PC-3 (cell line): ENCODE measurements at regions not wholly inside any gene's neighbourhood (a gene's known extent, or its start where the extent isn't known, plus 50 kb on each side); places are given as distances from the start of the nearest gene placed in this dataset.

Source experiments
- ATAC-seq: fragments of 200-7000 bp; cut with Tn5 transposase; 2 replicates; pipeline ENCODE4 v1.9.1; 2020; ENCODE audit warnings: mild to moderate bottlenecking, moderate library complexity
- BruUV-seq: library from RNA; stranded (reverse); fragments of 400-500 nt; replicated peaks from 2 replicates; lab custom pipeline; 2021; lab: Mats Ljungman, UMichigan
- CTCF ChIA-PET: fragments of 300-600 bp; sonication (Branson Sonifier 250); formaldehyde crosslinking; loops from one replicate; lab custom pipeline; 2022; ENCODE audit warnings: antibody characterized with exemption; lab: Charles Lee
- POLR2A ChIA-PET: fragments of 300-600 bp; sonication (Branson Sonifier 250); formaldehyde crosslinking; loops from one replicate; lab custom pipeline; 2022; ENCODE audit warnings: antibody characterized with exemption; ENCODE audit not compliant: unreplicated experiment; lab: Charles Lee
- DNase-seq: peaks from one replicate; pipeline ENCODE4 v3.0.0-alpha.2; 2015
- H2AFZ ChIP-seq: fragments of 300-600 bp; sonication (generic); 2 replicates; pipeline ENCODE4 v1.6.0; 2016; ENCODE audit warnings: antibody characterized with exemption, low read length
- H3F3A ChIP-seq: fragments of 300-600 bp; sonication (generic); one replicate; pipeline ENCODE4 v1.6.0; 2017; ENCODE audit warnings: antibody characterized with exemption, low read length, control low read depth, mild to moderate bottlenecking; ENCODE audit not compliant: unreplicated experiment
- H3K27ac ChIP-seq: fragments of 300-600 bp; sonication (generic); 2 replicates; pipeline ENCODE4 v1.5.1; 2016; ENCODE audit warnings: mild to moderate bottlenecking, low read length
- H3K27me3 ChIP-seq: fragments of 300-600 bp; sonication (generic); 2 replicates; pipeline ENCODE4 v1.6.1; 2016; ENCODE audit warnings: low read length, mixed read lengths
- H3K36me3 ChIP-seq: fragments of 300-600 bp; sonication (generic); 2 replicates; pipeline ENCODE4 v1.6.1; 2016; ENCODE audit warnings: low read depth, mixed run types, low read length, mixed read lengths
- H3K4me1 ChIP-seq: fragments of 300-600 bp; sonication (generic); 2 replicates; pipeline ENCODE4 v1.5.1; 2016; ENCODE audit warnings: low read length; ENCODE audit not compliant: insufficient read depth
- H3K4me2 ChIP-seq: fragments of 300-600 bp; sonication (generic); 2 replicates; pipeline ENCODE4 v1.6.0; 2016; ENCODE audit warnings: low read length
- H3K4me3 ChIP-seq: fragments of 300-600 bp; sonication (generic); 2 replicates; pipeline ENCODE4 v1.5.1; 2016; ENCODE audit warnings: mild to moderate bottlenecking, low read length, mixed read lengths
- H3K79me2 ChIP-seq: fragments of 300-600 bp; sonication (generic); 2 replicates; pipeline ENCODE4 v1.6.1; 2017; ENCODE audit warnings: low read length, mixed read lengths
- H3K9ac ChIP-seq: fragments of 300-600 bp; sonication (generic); 2 replicates; pipeline ENCODE4 v1.6.0; 2016; ENCODE audit warnings: mild to moderate bottlenecking, low read length
- H3K9me2 ChIP-seq: fragments of 300-600 bp; sonication (generic); replicated peaks from 2 replicates; pipeline ENCODE4 v1.6.1; 2016; ENCODE audit warnings: mixed run types, low read length, mixed read lengths
- H3K9me3 ChIP-seq: fragments of 300-600 bp; sonication (generic); 2 replicates; pipeline ENCODE4 v1.6.1; 2016; ENCODE audit warnings: low read length, mixed read lengths
- H4K20me1 ChIP-seq: fragments of 300-600 bp; sonication (generic); 2 replicates; pipeline ENCODE4 v1.6.1; 2016; ENCODE audit warnings: low read length, mixed read lengths
- CTCF ChIP-seq: fragments of 300-600 bp; sonication (generic); conservative IDR thresholded peaks from 2 replicates; pipeline ENCODE4 v1.5.1; 2017; ENCODE audit warnings: antibody characterized with exemption, low read depth, mild to moderate bottlenecking, low read length
- EZH2 ChIP-seq: fragments of 300-600 bp; sonication (generic); IDR thresholded peaks from one replicate; pipeline ENCODE4 v1.6.1; 2017; ENCODE audit warnings: antibody characterized with exemption, mild to moderate bottlenecking, low read length; ENCODE audit not compliant: unreplicated experiment
- EZH2phosphoT487 ChIP-seq: fragments of 300-600 bp; sonication (generic); IDR thresholded peaks from 2 replicates; pipeline ENCODE4 v1.6.1; 2018; ENCODE audit warnings: mild to moderate bottlenecking, antibody characterized with exemption, low read length, borderline replicate concordance
- intact Hi-C: fragments of 100-400 bp; cut with micrococcal nuclease; formaldehyde crosslinking; loops from 2 replicates; pipeline ENCODE4 v1.9.0; 2023

GRCh38 chr1:242651817-242652216 lies 127.3 kb upstream of the PLD5 start:
- no peaks in the 10 kb centered on the region for H3K36me3 ChIP-seq
- ATAC-seq (no peak), DNase-seq (peak; percentile 59)
- no peaks in the 10 kb centered on the region for H3K9me2 ChIP-seq
- POLR2A ChIA-PET: no interaction called here
- peaks cover 10% of the 10 kb centered on the region for H3K27me3 ChIP-seq
- H3K9me3 ChIP-seq: no peaks in the 10 kb centered on the region
- H3F3A ChIP-seq: no peaks in the 10 kb centered on the region
- no peak overlapping the region for H3K9ac ChIP-seq
- intact Hi-C loops: no loop called here
- H3K4me1 ChIP-seq: no peaks in the 10 kb centered on the region
- H3K27ac ChIP-seq: no peak overlapping the region
- no peaks in the 10 kb centered on the region for H3K79me2 ChIP-seq
- TF ChIP-seq EZH2: no peak
- peak; percentile 61 for TF ChIP-seq CTCF
- H3K4me2 ChIP-seq: no peak overlapping the region
- no peak overlapping the region for H3K4me3 ChIP-seq
- BruUV-seq: no TSS peak
- H4K20me1 ChIP-seq: no peaks in the 10 kb centered on the region
- CTCF ChIA-PET: no interaction called here
- H2AFZ ChIP-seq: no peak overlapping the region

GRCh38 chr1:242641461-242641860 lies 117.0 kb upstream of the PLD5 start:
- intact Hi-C loops: no loop called here
- H3K36me3 ChIP-seq: no peaks in the 10 kb centered on the region
- no TSS peak for BruUV-seq

GRCh38 chr1:242639104-242639503 lies 114.6 kb upstream of the PLD5 start:
- Histone ChIP-seq H3K4me1 (no peaks in the 10 kb centered on the region), H3K9me3 (no peaks in the 10 kb centered on the region), H3K9ac (no peak overlapping the region), H3K27ac (no peak overlapping the region), H3K27me3 (peaks cover 49% of the 10 kb centered on the region), H3F3A (no peaks in the 10 kb centered on the region), H3K4me2 (no peak overlapping the region), H4K20me1 (no peaks in the 10 kb centered on the region), H3K4me3 (no peak overlapping the region), H3K79me2 (no peaks in the 10 kb centered on the region), H3K9me2 (no peaks in the 10 kb centered on the region), H2AFZ (no peak overlapping the region), H3K36me3 (no peaks in the 10 kb centered on the region)
- no TSS peak for BruUV-seq
- CTCF ChIA-PET: no interaction called here
- TF ChIP-seq EZH2: no peak
- no peak for TF ChIP-seq EZH2phosphoT487
- TF ChIP-seq CTCF: no peak
- intact Hi-C loops: no loop called here
- ATAC-seq (no peak), DNase-seq (no peak)
- POLR2A ChIA-PET: no interaction called here

More at GRCh38 chr1:242641461-242641860, 117.0 kb upstream of the PLD5 start:
- DNase-seq (no peak), ATAC-seq (no peak)
- Histone ChIP-seq H3K9me3 (no peaks in the 10 kb centered on the region), H3K27ac (no peak overlapping the region), H3K4me1 (no peaks in the 10 kb centered on the region), H2AFZ (no peak overlapping the region), H3K4me3 (no peak overlapping the region), H3K27me3 (peaks cover 50% of the 10 kb centered on the region), H4K20me1 (no peaks in the 10 kb centered on the region), H3F3A (no peaks in the 10 kb centered on the region), H3K4me2 (no peak overlapping the region), H3K9ac (no peak overlapping the region), H3K9me2 (no peaks in the 10 kb centered on the region), H3K79me2 (no peaks in the 10 kb centered on the region)
- CTCF ChIA-PET: no interaction called here
- POLR2A ChIA-PET: no interaction called here
- TF ChIP-seq CTCF: no peak
- TF ChIP-seq EZH2: no peak
- TF ChIP-seq EZH2phosphoT487: no peak
